Heart left ventricle (tissue), 13 donors: ENCODE measurements at regions not wholly inside any gene's neighbourhood (a gene's known extent, or its start where the extent isn't known, plus 50 kb on each side); places are given as distances from the start of the nearest gene placed in this dataset.

Source experiments
- POLR2A ChIP-seq, 2 donors: fragments of 450-650 bp; IDR thresholded peaks; one replicate each; pipeline ENCODE4 v1.6.1; 2017; ENCODE audit warnings: antibody characterized with exemption in 2 of 2, mild to moderate bottlenecking in 2 of 2, moderate library complexity in 2 of 2
- TF ChIP-seq, protein P1 (sequence below), 12 donors: fragments of 200-600 bp; sonication (generic) in 4 of 12; IDR thresholded peaks; one replicate each; pipeline versions ENCODE4 v1.5.0 to v1.8.0; 2018 to 2022; ENCODE audit warnings: antibody characterized with exemption in 12 of 12, mild to moderate bottlenecking in 5 of 12
- donor health status: ischemic (EF 13 %, LVEDD 7.1; RV severe dilation, severe dysfunction).
- donor health status: DM: no; HTN: yes; CAD: no.
- donor health status: DM: no; HTN: no; CAD: no.
- donor health status: ischemic (EF 25% LVEDD 6.9; RV normal size, moderate dysfunction).
- donor health status: ischemic (EF 25% LVEDD 5.7; RV mildly dilated, moderate dysfunction).
- donor health status: ischemic (EF 35%, LVEDD 5.7; RV mildly dilated, moderate dysfunction).
- donor health status: nonischemic (EF 11% LVEDD 7.7; RV severe dilation, severe dysfunction).
- donor health status: DM: yes; HTN: yes; CAD: no.
- donor health status: PGD.
- donor health status: ischemic (EF 29% LVEDD 5.4; RV normal size, mild dysfunction).
- donor health status: nonischemic (EF 23%, LVEDD 6.1; RV moderate dilation, normal function).

DNA sequence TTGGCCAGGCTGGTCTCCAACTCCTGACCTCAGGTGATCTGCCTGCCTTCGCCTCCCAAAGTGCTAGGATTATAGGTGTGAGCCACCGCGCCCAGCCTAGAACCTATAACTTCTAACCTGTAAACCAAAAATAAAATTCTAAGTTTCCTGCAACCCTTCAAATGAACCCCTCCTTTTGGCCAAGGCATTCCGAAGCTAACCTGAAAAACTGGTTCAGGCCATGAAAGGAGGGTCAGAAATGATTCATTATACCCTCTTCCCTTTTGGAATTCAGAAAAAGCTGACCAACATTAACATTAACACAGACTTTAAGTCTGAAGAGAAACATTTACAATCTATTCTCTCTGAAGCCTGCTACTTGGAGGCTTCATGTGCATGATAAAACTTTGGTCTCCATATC, 165.1 kb downstream of the TINAG start:
- TF ChIP-seq POLR2A (IDR thresholded peaks at IDR 0.05): no peak
- TF ChIP-seq, protein P1, sequence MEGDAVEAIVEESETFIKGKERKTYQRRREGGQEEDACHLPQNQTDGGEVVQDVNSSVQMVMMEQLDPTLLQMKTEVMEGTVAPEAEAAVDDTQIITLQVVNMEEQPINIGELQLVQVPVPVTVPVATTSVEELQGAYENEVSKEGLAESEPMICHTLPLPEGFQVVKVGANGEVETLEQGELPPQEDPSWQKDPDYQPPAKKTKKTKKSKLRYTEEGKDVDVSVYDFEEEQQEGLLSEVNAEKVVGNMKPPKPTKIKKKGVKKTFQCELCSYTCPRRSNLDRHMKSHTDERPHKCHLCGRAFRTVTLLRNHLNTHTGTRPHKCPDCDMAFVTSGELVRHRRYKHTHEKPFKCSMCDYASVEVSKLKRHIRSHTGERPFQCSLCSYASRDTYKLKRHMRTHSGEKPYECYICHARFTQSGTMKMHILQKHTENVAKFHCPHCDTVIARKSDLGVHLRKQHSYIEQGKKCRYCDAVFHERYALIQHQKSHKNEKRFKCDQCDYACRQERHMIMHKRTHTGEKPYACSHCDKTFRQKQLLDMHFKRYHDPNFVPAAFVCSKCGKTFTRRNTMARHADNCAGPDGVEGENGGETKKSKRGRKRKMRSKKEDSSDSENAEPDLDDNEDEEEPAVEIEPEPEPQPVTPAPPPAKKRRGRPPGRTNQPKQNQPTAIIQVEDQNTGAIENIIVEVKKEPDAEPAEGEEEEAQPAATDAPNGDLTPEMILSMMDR (IDR thresholded peaks at IDR 0.05): no peak
